GM23338 (cell line): ENCODE measurements at regions not wholly inside any gene's neighbourhood (a gene's known extent, or its start where the extent isn't known, plus 50 kb on each side); places are given as distances from the start of the nearest gene placed in this dataset.

ENCODE experiments used
- ATAC-seq: fragments of 200-7000 bp; cut with Tn5 transposase; 3 replicates; pipeline ENCODE4 v1.9.1; 2020
- DNase-seq: peaks from one replicate; pipeline ENCODE4 v3.0.0-alpha.2; 2015; ENCODE audit warnings: low spot score
- H2AFZ ChIP-seq: fragments of 200-600 bp; sonication (generic); 2 replicates; pipeline ENCODE4 v1.8.0; 2016; ENCODE audit warnings: antibody characterized with exemption, mild to moderate bottlenecking, moderate library complexity
- H3F3A ChIP-seq: fragments of 200-600 bp; sonication (generic); replicated peaks from 2 replicates; pipeline ENCODE4 v1.8.0; 2017; ENCODE audit warnings: antibody characterized with exemption, mixed run types, low read depth
- H3K27ac ChIP-seq: fragments of 200-600 bp; sonication (generic); 2 replicates; pipeline ENCODE4 v1.6.1; 2016; ENCODE audit warnings: low read depth
- H3K27me3 ChIP-seq: fragments of 200-600 bp; sonication (generic); 2 replicates; pipeline ENCODE4 v1.8.0; 2016; ENCODE audit warnings: mild to moderate bottlenecking, mixed run types, moderate library complexity; ENCODE audit not compliant: insufficient read depth
- H3K36me3 ChIP-seq: fragments of 200-600 bp; sonication (generic); 2 replicates; pipeline ENCODE4 v1.8.0; 2016; ENCODE audit warnings: mild to moderate bottlenecking; ENCODE audit not compliant: insufficient read depth
- H3K4me1 ChIP-seq: fragments of 200-600 bp; sonication (generic); 2 replicates; pipeline ENCODE4 v1.8.0; 2016; ENCODE audit warnings: mild to moderate bottlenecking, moderate library complexity; ENCODE audit not compliant: insufficient read depth
- H3K4me2 ChIP-seq: fragments of 200-600 bp; sonication (generic); 2 replicates; pipeline ENCODE4 v1.7.1; 2017; ENCODE audit warnings: mixed run types
- H3K4me3 ChIP-seq: fragments of 200-600 bp; sonication (generic); 2 replicates; pipeline ENCODE4 v1.6.1; 2016; ENCODE audit warnings: mixed run types
- H3K79me2 ChIP-seq: fragments of 200-600 bp; sonication (generic); replicated peaks from 2 replicates; pipeline ENCODE4 v1.8.0; 2017; ENCODE audit warnings: mild to moderate bottlenecking; ENCODE audit not compliant: insufficient read depth
- H3K9me2 ChIP-seq: fragments of 200-600 bp; sonication (generic); 2 replicates; pipeline ENCODE4 v1.8.0; 2017; ENCODE audit not compliant: insufficient read depth
- H4K20me1 ChIP-seq: fragments of 200-600 bp; sonication (generic); replicated peaks from 2 replicates; pipeline ENCODE4 v1.8.0; 2017; ENCODE audit warnings: mild to moderate bottlenecking; ENCODE audit not compliant: insufficient read depth
- H3K27ac Mint-ChIP-seq: 2 replicates; pipeline ENCODE4 v1.8.0; 2020; ENCODE audit warnings: inconsistent platforms, mild to moderate bottlenecking, moderate library complexity, mixed read lengths
- H3K27me3 Mint-ChIP-seq: 3 replicates; pipeline ENCODE4 v1.8.0; 2022; ENCODE audit warnings: low read depth, mild to moderate bottlenecking, moderate library complexity, mixed read lengths, inconsistent platforms; ENCODE audit not compliant: insufficient read depth, poor library complexity
- H3K36me3 Mint-ChIP-seq: 3 replicates; pipeline ENCODE4 v1.8.0; 2021; ENCODE audit warnings: low read depth, mild to moderate bottlenecking, inconsistent platforms, moderate library complexity, mixed read lengths
- H3K4me1 Mint-ChIP-seq: 3 replicates; pipeline ENCODE4 v1.8.0; 2020; ENCODE audit warnings: mild to moderate bottlenecking, inconsistent platforms, mixed read lengths
- H3K4me3 Mint-ChIP-seq: 3 replicates; pipeline ENCODE4 v1.8.0; 2021; ENCODE audit warnings: moderate library complexity, mild to moderate bottlenecking, inconsistent platforms, mixed read lengths
- H3K9me3 Mint-ChIP-seq: 3 replicates; pipeline ENCODE4 v1.8.0; 2020; ENCODE audit warnings: moderate library complexity, mild to moderate bottlenecking, inconsistent platforms, mixed read lengths
- CREB1 ChIP-seq: fragments of 250-450 bp; sonication (Bioruptor Pico); IDR thresholded peaks from 2 replicates; pipeline ENCODE4 v1.5.0; 2020; ENCODE audit warnings: low read depth, mild to moderate bottlenecking, moderate library complexity
- ETS1 ChIP-seq: IDR thresholded peaks from 2 replicates; pipeline ENCODE4 v1.6.1; 2016; ENCODE audit warnings: antibody characterized with exemption
- NANOG ChIP-seq: IDR thresholded peaks from 2 replicates; pipeline ENCODE4 v1.6.1; 2016; ENCODE audit warnings: antibody characterized with exemption, borderline replicate concordance
- REST ChIP-seq: IDR thresholded peaks from one replicate; pipeline ENCODE4 v1.6.1; 2018; ENCODE audit warnings: antibody characterized with exemption; ENCODE audit not compliant: unreplicated experiment
- ZNF331 ChIP-seq: fragments of 250-450 bp; sonication (Bioruptor Pico); IDR thresholded peaks from 2 replicates; pipeline ENCODE4 v1.5.0; 2020; ENCODE audit warnings: low read depth, mild to moderate bottlenecking, moderate library complexity
- TF ChIP-seq, protein P1 (sequence below): fragments of 250-450 bp; sonication (Bioruptor Pico); IDR thresholded peaks from 2 replicates; pipeline ENCODE4 v1.5.0; 2020; ENCODE audit warnings: mild to moderate bottlenecking, moderate library complexity
- TF ChIP-seq, protein P2 (sequence below), 2 experiments: fragments of 200-600 bp in 1 of 2; sonication (generic) in 1 of 2; conservative IDR thresholded peaks; 2 replicates each; pipeline versions ENCODE4 v1.5.1 to v1.6.1; 2016 to 2017; ENCODE audit warnings: antibody characterized with exemption in 2 of 2, low read depth in 2 of 2, mild to moderate bottlenecking in 2 of 2, moderate library complexity in 1 of 2

DNA sequence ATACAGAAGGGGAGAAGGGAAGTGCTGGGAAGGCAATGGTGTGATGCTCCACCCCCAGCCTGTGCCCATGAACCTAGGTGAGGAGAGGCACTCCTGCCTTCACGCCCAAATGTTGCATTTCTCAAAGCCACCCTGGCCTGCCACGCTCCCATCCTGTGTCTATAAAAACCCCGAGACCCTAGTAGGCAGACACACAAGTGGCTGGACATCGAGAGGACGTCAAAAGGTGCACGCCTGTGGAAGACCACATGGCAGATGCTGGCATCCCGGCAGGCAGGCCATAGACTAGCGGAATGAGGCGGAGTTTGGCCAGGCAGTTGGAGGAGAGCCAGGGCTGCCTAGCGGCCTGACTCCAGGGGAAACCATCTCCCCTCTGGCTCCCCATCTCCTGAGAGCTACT is 1168.5 kb upstream of the ADGRL2 start:
- DNase-seq (no peak), ATAC-seq (no peak)
- Histone ChIP-seq H3K4me3 (no peak overlapping the region), H3K79me2 (no peaks in the 10 kb centered on the region; the same call in 1 of the 2 replicates), H3K4me2 (no peak overlapping the region), H4K20me1 (no peaks in the 10 kb centered on the region), H2AFZ (no peak overlapping the region), H3K27me3 (no peaks in the 10 kb centered on the region), H3F3A (no peaks in the 10 kb centered on the region), H3K27ac (no peak overlapping the region), H3K36me3 (no peaks in the 10 kb centered on the region), H3K4me1 (no peaks in the 10 kb centered on the region), H3K9me2 (0 out of 2 replicates have a peak, but pooled peaks cover 10% of the 10 kb centered on the region)
- Mint-ChIP-seq H3K9me3 (no peaks in the 10 kb centered on the region), H3K4me1 (0 out of 3 replicates have a peak, but pooled peaks cover 3% of the 10 kb centered on the region), H3K4me3 (no peak overlapping the region), H3K27me3 (no peaks in the 10 kb centered on the region), H3K27ac (no peak overlapping the region), H3K36me3 (peaks cover 5% of the 10 kb centered on the region; the same call in 1 of the 3 replicates)
- TF ChIP-seq CREB1 (CRISPR knock-in tag): no peak
- no peak for TF ChIP-seq NANOG
- TF ChIP-seq, protein P1, sequence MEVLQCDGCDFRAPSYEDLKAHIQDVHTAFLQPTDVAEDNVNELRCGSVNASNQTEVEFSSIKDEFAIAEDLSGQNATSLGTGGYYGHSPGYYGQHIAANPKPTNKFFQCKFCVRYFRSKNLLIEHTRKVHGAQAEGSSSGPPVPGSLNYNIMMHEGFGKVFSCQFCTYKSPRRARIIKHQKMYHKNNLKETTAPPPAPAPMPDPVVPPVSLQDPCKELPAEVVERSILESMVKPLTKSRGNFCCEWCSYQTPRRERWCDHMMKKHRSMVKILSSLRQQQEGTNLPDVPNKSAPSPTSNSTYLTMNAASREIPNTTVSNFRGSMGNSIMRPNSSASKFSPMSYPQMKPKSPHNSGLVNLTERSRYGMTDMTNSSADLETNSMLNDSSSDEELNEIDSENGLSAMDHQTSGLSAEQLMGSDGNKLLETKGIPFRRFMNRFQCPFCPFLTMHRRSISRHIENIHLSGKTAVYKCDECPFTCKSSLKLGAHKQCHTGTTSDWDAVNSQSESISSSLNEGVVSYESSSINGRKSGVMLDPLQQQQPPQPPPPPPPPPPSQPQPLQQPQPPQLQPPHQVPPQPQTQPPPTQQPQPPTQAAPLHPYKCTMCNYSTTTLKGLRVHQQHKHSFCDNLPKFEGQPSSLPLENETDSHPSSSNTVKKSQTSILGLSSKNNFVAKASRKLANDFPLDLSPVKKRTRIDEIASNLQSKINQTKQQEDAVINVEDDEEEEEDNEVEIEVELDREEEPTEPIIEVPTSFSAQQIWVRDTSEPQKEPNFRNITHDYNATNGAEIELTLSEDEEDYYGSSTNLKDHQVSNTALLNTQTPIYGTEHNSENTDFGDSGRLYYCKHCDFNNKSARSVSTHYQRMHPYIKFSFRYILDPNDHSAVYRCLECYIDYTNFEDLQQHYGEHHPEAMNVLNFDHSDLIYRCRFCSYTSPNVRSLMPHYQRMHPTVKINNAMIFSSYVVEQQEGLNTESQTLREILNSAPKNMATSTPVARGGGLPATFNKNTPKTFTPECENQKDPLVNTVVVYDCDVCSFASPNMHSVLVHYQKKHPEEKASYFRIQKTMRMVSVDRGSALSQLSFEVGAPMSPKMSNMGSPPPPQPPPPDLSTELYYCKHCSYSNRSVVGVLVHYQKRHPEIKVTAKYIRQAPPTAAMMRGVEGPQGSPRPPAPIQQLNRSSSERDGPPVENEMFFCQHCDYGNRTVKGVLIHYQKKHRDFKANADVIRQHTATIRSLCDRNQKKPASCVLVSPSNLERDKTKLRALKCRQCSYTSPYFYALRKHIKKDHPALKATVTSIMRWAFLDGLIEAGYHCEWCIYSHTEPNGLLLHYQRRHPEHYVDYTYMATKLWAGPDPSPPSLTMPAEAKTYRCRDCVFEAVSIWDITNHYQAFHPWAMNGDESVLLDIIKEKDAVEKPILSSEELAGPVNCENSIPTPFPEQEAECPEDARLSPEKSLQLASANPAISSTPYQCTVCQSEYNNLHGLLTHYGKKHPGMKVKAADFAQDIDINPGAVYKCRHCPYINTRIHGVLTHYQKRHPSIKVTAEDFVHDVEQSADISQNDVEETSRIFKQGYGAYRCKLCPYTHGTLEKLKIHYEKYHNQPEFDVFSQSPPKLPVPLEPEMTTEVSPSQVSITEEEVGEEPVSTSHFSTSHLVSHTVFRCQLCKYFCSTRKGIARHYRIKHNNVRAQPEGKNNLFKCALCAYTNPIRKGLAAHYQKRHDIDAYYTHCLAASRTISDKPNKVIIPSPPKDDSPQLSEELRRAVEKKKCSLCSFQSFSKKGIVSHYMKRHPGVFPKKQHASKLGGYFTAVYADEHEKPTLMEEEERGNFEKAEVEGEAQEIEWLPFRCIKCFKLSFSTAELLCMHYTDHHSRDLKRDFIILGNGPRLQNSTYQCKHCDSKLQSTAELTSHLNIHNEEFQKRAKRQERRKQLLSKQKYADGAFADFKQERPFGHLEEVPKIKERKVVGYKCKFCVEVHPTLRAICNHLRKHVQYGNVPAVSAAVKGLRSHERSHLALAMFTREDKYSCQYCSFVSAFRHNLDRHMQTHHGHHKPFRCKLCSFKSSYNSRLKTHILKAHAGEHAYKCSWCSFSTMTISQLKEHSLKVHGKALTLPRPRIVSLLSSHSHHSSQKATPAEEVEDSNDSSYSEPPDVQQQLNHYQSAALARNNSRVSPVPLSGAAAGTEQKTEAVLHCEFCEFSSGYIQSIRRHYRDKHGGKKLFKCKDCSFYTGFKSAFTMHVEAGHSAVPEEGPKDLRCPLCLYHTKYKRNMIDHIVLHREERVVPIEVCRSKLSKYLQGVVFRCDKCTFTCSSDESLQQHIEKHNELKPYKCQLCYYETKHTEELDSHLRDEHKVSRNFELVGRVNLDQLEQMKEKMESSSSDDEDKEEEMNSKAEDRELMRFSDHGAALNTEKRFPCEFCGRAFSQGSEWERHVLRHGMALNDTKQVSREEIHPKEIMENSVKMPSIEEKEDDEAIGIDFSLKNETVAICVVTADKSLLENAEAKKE (CRISPR knock-in tag): no peak
- TF ChIP-seq ZNF331 (CRISPR knock-in tag): no peak

- 0 out of 3 replicates have a peak, but pooled peaks cover 2% of the 10 kb centered on the region for H3K4me1 Mint-ChIP-seq
- no peaks in the 10 kb centered on the region for H3K36me3 Mint-ChIP-seq
- no peak overlapping the region for H3K4me2 ChIP-seq
- H3K27me3 ChIP-seq: no peaks in the 10 kb centered on the region
- H3F3A ChIP-seq: no peaks in the 10 kb centered on the region
- H3K9me2 ChIP-seq: 0 out of 2 replicates have a peak, but pooled peaks cover 5% of the 10 kb centered on the region
- H3K4me3 Mint-ChIP-seq: no peak overlapping the region
- H4K20me1 ChIP-seq: no peaks in the 10 kb centered on the region
- H3K27ac ChIP-seq: no peak overlapping the region
- H3K36me3 ChIP-seq: no peaks in the 10 kb centered on the region
- no peaks in the 10 kb centered on the region for H3K9me3 Mint-ChIP-seq
- TF ChIP-seq REST (no peak), NANOG (no peak), ETS1 (no peak), CREB1 (CRISPR knock-in tag) (no peak)
- TF ChIP-seq, protein P2, sequence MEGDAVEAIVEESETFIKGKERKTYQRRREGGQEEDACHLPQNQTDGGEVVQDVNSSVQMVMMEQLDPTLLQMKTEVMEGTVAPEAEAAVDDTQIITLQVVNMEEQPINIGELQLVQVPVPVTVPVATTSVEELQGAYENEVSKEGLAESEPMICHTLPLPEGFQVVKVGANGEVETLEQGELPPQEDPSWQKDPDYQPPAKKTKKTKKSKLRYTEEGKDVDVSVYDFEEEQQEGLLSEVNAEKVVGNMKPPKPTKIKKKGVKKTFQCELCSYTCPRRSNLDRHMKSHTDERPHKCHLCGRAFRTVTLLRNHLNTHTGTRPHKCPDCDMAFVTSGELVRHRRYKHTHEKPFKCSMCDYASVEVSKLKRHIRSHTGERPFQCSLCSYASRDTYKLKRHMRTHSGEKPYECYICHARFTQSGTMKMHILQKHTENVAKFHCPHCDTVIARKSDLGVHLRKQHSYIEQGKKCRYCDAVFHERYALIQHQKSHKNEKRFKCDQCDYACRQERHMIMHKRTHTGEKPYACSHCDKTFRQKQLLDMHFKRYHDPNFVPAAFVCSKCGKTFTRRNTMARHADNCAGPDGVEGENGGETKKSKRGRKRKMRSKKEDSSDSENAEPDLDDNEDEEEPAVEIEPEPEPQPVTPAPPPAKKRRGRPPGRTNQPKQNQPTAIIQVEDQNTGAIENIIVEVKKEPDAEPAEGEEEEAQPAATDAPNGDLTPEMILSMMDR (conservative IDR thresholded peaks at IDR 0.05; ENCODE audit: low read depth in 2 of 2): no peak
- no peak overlapping the region for H3K4me3 ChIP-seq
- H3K27ac Mint-ChIP-seq: no peak overlapping the region
- DNase-seq (no peak), ATAC-seq (no peak)
- no peak overlapping the region for H2AFZ ChIP-seq
- H3K27me3 Mint-ChIP-seq: no peaks in the 10 kb centered on the region
- H3K79me2 ChIP-seq: no peaks in the 10 kb centered on the region; the same call in 1 of the 2 replicates
- H3K4me1 ChIP-seq: no peaks in the 10 kb centered on the region
These were observed 1171.4 kb upstream of the ADGRL2 start for GRCh38 chr1:80629304-80629837.
